H1 (cell line): ENCODE measurements at regions not wholly inside any gene's neighbourhood (a gene's known extent, or its start where the extent isn't known, plus 50 kb on each side); places are given as distances from the start of the nearest gene placed in this dataset.

Experiments used
- ATF3 ChIP-seq: IDR thresholded peaks from 2 replicates; pipeline ENCODE4 v1.6.1; 2011; ENCODE audit warnings: low read depth, mild to moderate bottlenecking, low read length; ENCODE audit not compliant: insufficient read depth
- BACH1 ChIP-seq: IDR thresholded peaks from 2 replicates; pipeline ENCODE4 v1.6.1; 2012; ENCODE audit warnings: low read length, improper control_type of control experiment
- GTF2F1 ChIP-seq: IDR thresholded peaks from 2 replicates; pipeline ENCODE4 v1.6.1; 2012; ENCODE audit warnings: low read depth, low read length, improper control_type of control experiment, borderline replicate concordance
- MAX ChIP-seq: IDR thresholded peaks from 2 replicates; pipeline ENCODE4 v1.6.1; 2012; ENCODE audit warnings: inconsistent platforms
- POLR2A ChIP-seq, 2 experiments: IDR thresholded peaks; 1 replicate in 1 of 2; 2 replicates in 1 of 2; pipeline ENCODE4 v1.6.1; 2011; ENCODE audit warnings: low read depth in 2 of 2, low read length in 2 of 2, mild to moderate bottlenecking in 2 of 2; ENCODE audit errors: control extremely low read depth in 1 of 2
- SIN3A ChIP-seq, 2 experiments: IDR thresholded peaks in 1 of 2; conservative IDR thresholded peaks in 1 of 2; 2 replicates each; pipeline ENCODE4 v1.6.1; 2011 to 2012; ENCODE audit warnings: low read length in 2 of 2, improper control_type of control experiment in 1 of 2, low read depth in 1 of 2, mild to moderate bottlenecking in 1 of 2
- SP2 ChIP-seq: IDR thresholded peaks from 2 replicates; pipeline ENCODE4 v1.6.1; 2012; ENCODE audit warnings: mild to moderate bottlenecking, low read length, inconsistent platforms

- TF ChIP-seq MAX: no peak
- no peak for TF ChIP-seq SP2
- no peak for TF ChIP-seq POLR2A (IDR thresholded peaks at IDR 0.05; ENCODE audit: control extremely low read depth in 1 of 2, low read depth in 2 of 2, low read length in 2 of 2)
- no peak for TF ChIP-seq ATF3
- no peak for TF ChIP-seq BACH1
- no peak for TF ChIP-seq SIN3A (conservative IDR thresholded peaks at IDR 0.05 in 1 of 2, IDR thresholded peaks at IDR 0.05 in 1 of 2; ENCODE audit: low read depth in 1 of 2, low read length in 2 of 2)
- TF ChIP-seq GTF2F1: no peak
These were observed 266.8 kb downstream of the ABHD5 start (continued) for GRCh38 chr3:43957553-43957952.
